ENCODE measurements at regions not wholly inside any gene's neighbourhood (a gene's known extent, or its start where the extent isn't known, plus 50 kb on each side); places are given as distances from the start of the nearest gene placed in this dataset.

- Histone ChIP-seq H3K4me1 (ENCODE audit: control insufficient read depth, insufficient read depth, low read length) (no peaks in the 10 kb centered on the region), H3K27me3 (ENCODE audit: control insufficient read depth, insufficient read depth, low read length) (no peaks in the 10 kb centered on the region), H3K27ac (ENCODE audit: low read length) (no peak overlapping the region), H3K36me3 (ENCODE audit: control insufficient read depth, insufficient read depth, low read length) (no peaks in the 10 kb centered on the region), H3K9me3 (ENCODE audit: control insufficient read depth, insufficient read depth, low read depth, low read length) (no peaks in the 10 kb centered on the region), H3K4me3 (ENCODE audit: low read depth in 2 of 2, low read length in 2 of 2) (no peak overlapping the region)
- DNase-seq (ENCODE audit: low read depth, low spot score) (no peak), ATAC-seq (no peak)
- ChIA-PET CTCF (no interaction called here), POLR2A (no interaction called here)
- TF ChIP-seq SIN3A (IDR thresholded peaks at IDR 0.05; ENCODE audit: borderline replicate concordance, insufficient read depth, low read depth, low read length): no peak
- TF ChIP-seq REST (IDR thresholded peaks at IDR 0.05; ENCODE audit: insufficient read depth in 1 of 2, low read depth in 2 of 2, low read length in 1 of 2): no peak
- TF ChIP-seq, protein P1, sequence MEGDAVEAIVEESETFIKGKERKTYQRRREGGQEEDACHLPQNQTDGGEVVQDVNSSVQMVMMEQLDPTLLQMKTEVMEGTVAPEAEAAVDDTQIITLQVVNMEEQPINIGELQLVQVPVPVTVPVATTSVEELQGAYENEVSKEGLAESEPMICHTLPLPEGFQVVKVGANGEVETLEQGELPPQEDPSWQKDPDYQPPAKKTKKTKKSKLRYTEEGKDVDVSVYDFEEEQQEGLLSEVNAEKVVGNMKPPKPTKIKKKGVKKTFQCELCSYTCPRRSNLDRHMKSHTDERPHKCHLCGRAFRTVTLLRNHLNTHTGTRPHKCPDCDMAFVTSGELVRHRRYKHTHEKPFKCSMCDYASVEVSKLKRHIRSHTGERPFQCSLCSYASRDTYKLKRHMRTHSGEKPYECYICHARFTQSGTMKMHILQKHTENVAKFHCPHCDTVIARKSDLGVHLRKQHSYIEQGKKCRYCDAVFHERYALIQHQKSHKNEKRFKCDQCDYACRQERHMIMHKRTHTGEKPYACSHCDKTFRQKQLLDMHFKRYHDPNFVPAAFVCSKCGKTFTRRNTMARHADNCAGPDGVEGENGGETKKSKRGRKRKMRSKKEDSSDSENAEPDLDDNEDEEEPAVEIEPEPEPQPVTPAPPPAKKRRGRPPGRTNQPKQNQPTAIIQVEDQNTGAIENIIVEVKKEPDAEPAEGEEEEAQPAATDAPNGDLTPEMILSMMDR (IDR thresholded peaks at IDR 0.05): no peak
- no peak for TF ChIP-seq POLR2AphosphoS5 (IDR thresholded peaks at IDR 0.05; ENCODE audit: low read depth, low read length)
- TF ChIP-seq TCF7L2 (IDR thresholded peaks at IDR 0.05; ENCODE audit: low read depth, low read length): no peak
- intact Hi-C loops (cut with micrococcal nuclease; ENCODE audit: unreplicated experiment) (no loop called here), in situ Hi-C loops (cut with HindIII; ENCODE audit: low pct_unique_long_range_greater_than_20kb, low sequenced_read_pairs) (no loop called here)
- BruUV-seq (replicated peaks): no TSS peak
These were observed 178.0 kb downstream of the IPMK start for GRCh38 chr10:58089739-58090138.

DNA sequence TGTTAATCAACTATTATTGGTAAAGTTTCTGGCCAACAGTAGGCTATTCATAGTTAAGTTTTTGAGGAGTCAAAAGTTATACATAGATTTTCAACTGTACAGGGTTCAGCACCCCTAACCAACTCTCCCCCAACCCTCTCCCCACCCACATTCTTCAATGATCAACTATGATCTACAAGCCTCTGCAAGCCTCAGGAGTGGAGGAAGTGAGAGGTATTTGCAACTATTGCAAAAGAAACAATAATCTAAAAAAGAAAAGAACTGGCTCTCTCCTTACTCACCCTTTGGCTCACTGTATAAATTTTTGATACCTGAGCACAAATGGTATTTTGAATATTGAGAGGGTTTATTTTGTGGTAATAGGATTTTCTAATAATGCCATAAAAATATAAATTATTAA, 179.8 kb downstream of the IPMK start:
- Histone ChIP-seq H3K4me1 (ENCODE audit: control insufficient read depth, insufficient read depth, low read length) (no peaks in the 10 kb centered on the region), H3K9me3 (ENCODE audit: control insufficient read depth, insufficient read depth, low read depth, low read length) (no peaks in the 10 kb centered on the region), H3K4me3 (ENCODE audit: low read depth in 2 of 2, low read length in 2 of 2) (no peak overlapping the region), H3K27ac (ENCODE audit: low read length) (no peak overlapping the region), H3K27me3 (ENCODE audit: control insufficient read depth, insufficient read depth, low read length) (no peaks in the 10 kb centered on the region), H3K36me3 (ENCODE audit: control insufficient read depth, insufficient read depth, low read length) (no peaks in the 10 kb centered on the region)
- ChIA-PET POLR2A (no interaction called here), CTCF (no interaction called here)
- no peak for ATAC-seq
- no TSS peak for BruUV-seq (replicated peaks)
- no peak for DNase-seq (ENCODE audit: low read depth, low spot score)
- in situ Hi-C loops (cut with HindIII; ENCODE audit: low pct_unique_long_range_greater_than_20kb, low sequenced_read_pairs) (no loop called here), intact Hi-C loops (cut with micrococcal nuclease; ENCODE audit: unreplicated experiment) (no loop called here)
- no peak for TF ChIP-seq POLR2AphosphoS5 (IDR thresholded peaks at IDR 0.05; ENCODE audit: low read depth, low read length)
- TF ChIP-seq SIN3A (IDR thresholded peaks at IDR 0.05; ENCODE audit: borderline replicate concordance, insufficient read depth, low read depth, low read length): no peak
- TF ChIP-seq, protein P1 (IDR thresholded peaks at IDR 0.05): no peak
- TF ChIP-seq REST (IDR thresholded peaks at IDR 0.05; ENCODE audit: insufficient read depth in 1 of 2, low read depth in 2 of 2, low read length in 1 of 2): no peak
- no peak for TF ChIP-seq TCF7L2 (IDR thresholded peaks at IDR 0.05; ENCODE audit: low read depth, low read length)

Measured in Panc1 (cell line).